Bronchial epithelial cell (primary cell): ENCODE measurements at regions not wholly inside any gene's neighbourhood (a gene's known extent, or its start where the extent isn't known, plus 50 kb on each side); places are given as distances from the start of the nearest gene placed in this dataset.

Experiments
- DNase-seq: peaks from one replicate; pipeline ENCODE4 v3.0.0-alpha.2; 2010; ENCODE audit warnings: low read depth
- FAIRE-seq: peaks from 2 replicates; lab custom pipeline; 2011; peaks lifted over from hg19 to GRCh38; lab: Jason Lieb, UNC
- H3K27me3 ChIP-seq: 2 replicates; pipeline ENCODE4 v1.5.1; 2011; ENCODE audit warnings: low read length; ENCODE audit not compliant: control insufficient read depth, insufficient read depth
- H3K36me3 ChIP-seq: 2 replicates; pipeline ENCODE4 v1.5.1; 2011; ENCODE audit warnings: low read length; ENCODE audit not compliant: control insufficient read depth, insufficient read depth
- H3K4me3 ChIP-seq: 2 replicates; pipeline ENCODE4 v1.5.1; 2011; ENCODE audit warnings: mild to moderate bottlenecking, low read depth, low read length, control low read depth
- CTCF ChIP-seq: IDR thresholded peaks from 2 replicates; pipeline ENCODE4 v1.5.1; 2011; ENCODE audit warnings: mild to moderate bottlenecking, moderate library complexity, low read length, control low read depth, inconsistent platforms; ENCODE audit not compliant: insufficient read depth, severe bottlenecking

GRCh38 chr5:9987101-9987500 lies 262.6 kb downstream of the ATPSCKMT start:
- no peak for TF ChIP-seq CTCF
- Histone ChIP-seq H3K4me3 (no peak overlapping the region), H3K36me3 (no peaks in the 10 kb centered on the region), H3K27me3 (no peaks in the 10 kb centered on the region)
- DNase-seq = no peak
- no peak for FAIRE-seq

- DNase-seq (no peak), FAIRE-seq (no peak)
- Histone ChIP-seq H3K36me3 (no peaks in the 10 kb centered on the region), H3K27me3 (no peaks in the 10 kb centered on the region), H3K4me3 (no peak overlapping the region)
- no peak for TF ChIP-seq CTCF
Measured at GRCh38 chr5:9977070-9977469, 272.6 kb downstream of the ATPSCKMT start.

GRCh38 chr5:9976621-9977020 lies 273.1 kb downstream of the ATPSCKMT start:
- Histone ChIP-seq H3K36me3 (no peaks in the 10 kb centered on the region), H3K27me3 (no peaks in the 10 kb centered on the region), H3K4me3 (no peak overlapping the region)
- FAIRE-seq = peak; percentile 75
- no peak for TF ChIP-seq CTCF
- no peak for DNase-seq

GRCh38 chr5:9972059-9972458 lies 277.6 kb downstream of the ATPSCKMT start:
- no peak for TF ChIP-seq CTCF
- no peak for FAIRE-seq
- Histone ChIP-seq H3K36me3 (no peaks in the 10 kb centered on the region), H3K4me3 (no peak overlapping the region), H3K27me3 (no peaks in the 10 kb centered on the region)
- DNase-seq = no peak

GRCh38 chr5:9971301-9971700 lies 278.4 kb downstream of the ATPSCKMT start:
- TF ChIP-seq CTCF = no peak
- no peak for DNase-seq
- Histone ChIP-seq H3K36me3 (no peaks in the 10 kb centered on the region), H3K27me3 (no peaks in the 10 kb centered on the region), H3K4me3 (no peak overlapping the region)
- no peak for FAIRE-seq

GRCh38 chr5:9958914-9959313 lies 290.8 kb downstream of the ATPSCKMT start:
- FAIRE-seq (no peak), DNase-seq (no peak)
- H3K27me3 ChIP-seq = no peaks in the 10 kb centered on the region
- H3K4me3 ChIP-seq = no peak overlapping the region
- H3K36me3 ChIP-seq = no peaks in the 10 kb centered on the region
- TF ChIP-seq CTCF = no peak
